A673 (cell line): ENCODE measurements at regions not wholly inside any gene's neighbourhood (a gene's known extent, or its start where the extent isn't known, plus 50 kb on each side); places are given as distances from the start of the nearest gene placed in this dataset.

ENCODE experiments used
- BruUV-seq: library from RNA; stranded (reverse); fragments of 400-500 nt; replicated peaks from 2 replicates; lab custom pipeline; 2021; lab: Mats Ljungman, UMichigan
- CTCF ChIA-PET: fragments of 300-600 bp; sonication (Branson Sonifier 250); formaldehyde crosslinking; loops from one replicate; lab custom pipeline; 2022; ENCODE audit warnings: antibody characterized with exemption; lab: Charles Lee
- POLR2A ChIA-PET: fragments of 300-600 bp; sonication (Branson Sonifier 250); formaldehyde crosslinking; loops from one replicate; lab custom pipeline; 2022; ENCODE audit warnings: antibody characterized with exemption; ENCODE audit not compliant: low non-redundant PET; lab: Charles Lee
- DNase-seq: peaks from one replicate; pipeline ENCODE4 v3.0.0-alpha.2; 2015; ENCODE audit warnings: low spot score
- H3K27ac ChIP-seq: fragments of 200-600 bp; sonication (generic); 2 replicates; pipeline ENCODE4 v1.5.1; 2016; ENCODE audit warnings: mixed run types, low read depth, mild to moderate bottlenecking, mixed read lengths, antibody characterized with exemption, low read length; ENCODE audit not compliant: poor library complexity, severe bottlenecking
- H3K27me3 ChIP-seq: fragments of 200-600 bp; sonication (generic); replicated peaks from 2 replicates; pipeline ENCODE4 v1.6.1; 2017; ENCODE audit warnings: mixed run types, low read depth, mild to moderate bottlenecking, mixed read lengths, antibody characterized with exemption, low read length; ENCODE audit not compliant: insufficient read depth, poor library complexity
- H3K36me3 ChIP-seq: fragments of 200-600 bp; sonication (generic); 2 replicates; pipeline ENCODE4 v1.6.1; 2016; ENCODE audit warnings: mixed run types, mild to moderate bottlenecking, mixed read lengths, antibody characterized with exemption, low read length; ENCODE audit not compliant: insufficient read depth, poor library complexity, severe bottlenecking
- H3K4me1 ChIP-seq: fragments of 200-600 bp; sonication (generic); 2 replicates; pipeline ENCODE4 v1.6.1; 2017; ENCODE audit warnings: mixed run types, mild to moderate bottlenecking, mixed read lengths, antibody characterized with exemption, low read length; ENCODE audit not compliant: insufficient read depth, poor library complexity, severe bottlenecking
- H3K4me3 ChIP-seq: fragments of 200-600 bp; sonication (generic); 2 replicates; pipeline ENCODE4 v1.5.1; 2016; ENCODE audit warnings: low read depth, mixed run types, mild to moderate bottlenecking, mixed read lengths, low read length; ENCODE audit not compliant: poor library complexity, severe bottlenecking
- H3K9me3 ChIP-seq: fragments of 200-600 bp; sonication (generic); 2 replicates; pipeline ENCODE4 v1.6.1; 2016; ENCODE audit warnings: mixed run types, low read depth, mild to moderate bottlenecking, mixed read lengths, antibody characterized with exemption, low read length; ENCODE audit not compliant: poor library complexity, severe bottlenecking
- EZH2 ChIP-seq: fragments of 200-600 bp; sonication (generic); IDR thresholded peaks from 2 replicates; pipeline ENCODE4 v1.6.1; 2017; ENCODE audit warnings: borderline replicate concordance, low read depth, mild to moderate bottlenecking, mixed read lengths, antibody characterized with exemption, low read length; ENCODE audit not compliant: poor library complexity, severe bottlenecking
- intact Hi-C: fragments of 100-400 bp; cut with micrococcal nuclease; formaldehyde crosslinking; loops from one replicate; pipeline ENCODE4 v1.10.0; 2022; ENCODE audit not compliant: unreplicated experiment
- TF ChIP-seq, protein P1 (sequence below): fragments of 300-800, 200-600 bp; sonication (generic); conservative IDR thresholded peaks from 2 replicates; pipeline ENCODE4 v1.5.1; 2017; ENCODE audit warnings: low read depth, mild to moderate bottlenecking, antibody characterized with exemption, low read length, moderate library complexity, mixed read lengths

DNA sequence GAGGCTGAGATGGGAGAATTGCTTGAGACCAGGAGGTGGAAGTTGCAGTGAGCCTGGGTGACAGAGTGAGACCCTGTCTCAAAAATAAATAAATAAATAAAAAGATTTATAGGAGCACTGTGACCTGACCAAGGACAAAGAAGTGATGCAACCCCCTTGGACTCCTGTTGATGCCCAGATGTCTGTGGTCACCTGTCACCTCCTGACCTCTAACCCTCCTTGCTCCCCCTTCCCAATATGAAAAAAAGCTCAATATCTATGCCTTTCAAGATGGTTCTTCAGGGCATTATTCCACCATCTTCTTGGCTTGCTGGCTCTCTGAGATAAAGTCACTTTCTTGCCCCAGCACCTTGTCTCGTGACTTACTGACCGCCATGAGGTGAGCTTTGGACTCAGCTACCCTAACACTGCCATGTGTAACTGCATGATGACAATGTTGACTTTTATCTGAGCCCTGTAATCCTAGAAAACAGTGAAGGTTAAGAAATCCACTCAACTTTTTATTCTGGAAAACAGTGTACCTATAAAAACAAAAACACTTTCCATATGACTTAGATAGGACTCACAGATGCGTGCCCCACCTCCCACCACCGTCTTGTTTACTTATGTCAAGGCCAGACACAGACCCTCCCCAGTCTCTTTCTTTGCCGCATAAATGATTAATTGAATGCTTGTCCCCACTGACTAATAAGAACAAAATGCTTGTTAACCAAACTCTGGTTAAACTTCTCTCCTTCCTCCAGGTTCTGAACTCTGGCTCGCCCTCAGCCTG lies 360.5 kb downstream of the BUD13 start:
- TF ChIP-seq, protein P1, sequence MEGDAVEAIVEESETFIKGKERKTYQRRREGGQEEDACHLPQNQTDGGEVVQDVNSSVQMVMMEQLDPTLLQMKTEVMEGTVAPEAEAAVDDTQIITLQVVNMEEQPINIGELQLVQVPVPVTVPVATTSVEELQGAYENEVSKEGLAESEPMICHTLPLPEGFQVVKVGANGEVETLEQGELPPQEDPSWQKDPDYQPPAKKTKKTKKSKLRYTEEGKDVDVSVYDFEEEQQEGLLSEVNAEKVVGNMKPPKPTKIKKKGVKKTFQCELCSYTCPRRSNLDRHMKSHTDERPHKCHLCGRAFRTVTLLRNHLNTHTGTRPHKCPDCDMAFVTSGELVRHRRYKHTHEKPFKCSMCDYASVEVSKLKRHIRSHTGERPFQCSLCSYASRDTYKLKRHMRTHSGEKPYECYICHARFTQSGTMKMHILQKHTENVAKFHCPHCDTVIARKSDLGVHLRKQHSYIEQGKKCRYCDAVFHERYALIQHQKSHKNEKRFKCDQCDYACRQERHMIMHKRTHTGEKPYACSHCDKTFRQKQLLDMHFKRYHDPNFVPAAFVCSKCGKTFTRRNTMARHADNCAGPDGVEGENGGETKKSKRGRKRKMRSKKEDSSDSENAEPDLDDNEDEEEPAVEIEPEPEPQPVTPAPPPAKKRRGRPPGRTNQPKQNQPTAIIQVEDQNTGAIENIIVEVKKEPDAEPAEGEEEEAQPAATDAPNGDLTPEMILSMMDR = no peak
- no peak for TF ChIP-seq EZH2
- no peak overlapping the region for H3K4me3 ChIP-seq
- H3K4me1 ChIP-seq = no peaks in the 10 kb centered on the region
- peaks cover 7% of the 10 kb centered on the region for H3K27me3 ChIP-seq
- no peak for DNase-seq
- H3K36me3 ChIP-seq = no peaks in the 10 kb centered on the region
- POLR2A ChIA-PET = no interaction called here
- intact Hi-C loops = no loop called here
- BruUV-seq = no TSS peak
- H3K27ac ChIP-seq = no peak overlapping the region
- no peaks in the 10 kb centered on the region for H3K9me3 ChIP-seq
- CTCF ChIA-PET = no interaction called here

DNA sequence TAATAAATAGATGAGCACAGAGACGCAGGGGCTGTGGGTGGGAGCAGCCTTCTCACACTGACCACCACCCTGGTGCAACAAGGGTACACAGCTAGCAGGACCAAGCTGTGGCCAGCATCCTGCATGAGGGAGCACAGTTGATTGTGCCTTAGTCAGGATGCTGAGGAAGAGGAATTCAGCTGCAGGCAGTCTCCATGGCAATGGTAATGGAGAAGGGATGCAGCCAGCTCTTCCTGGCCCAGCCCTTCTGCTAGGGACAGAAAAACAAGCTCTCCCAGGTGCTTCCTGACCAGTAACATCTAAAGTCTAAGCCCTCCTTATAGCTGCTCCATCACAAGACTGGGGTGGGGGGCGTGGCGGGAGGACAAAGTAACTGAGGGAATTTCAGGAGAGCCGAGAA lies 363.5 kb downstream of the BUD13 start:
- no peaks in the 10 kb centered on the region for H3K9me3 ChIP-seq
- no peak overlapping the region for H3K27ac ChIP-seq
- ChIA-PET CTCF (no interaction called here), POLR2A (no interaction called here)
- DNase-seq = no peak
- H3K4me1 ChIP-seq = no peaks in the 10 kb centered on the region
- no peaks in the 10 kb centered on the region for H3K36me3 ChIP-seq
- intact Hi-C loops = no loop called here
- TF ChIP-seq EZH2 = no peak
- TF ChIP-seq, protein P1 = no peak
- no peak overlapping the region for H3K4me3 ChIP-seq
- BruUV-seq = no TSS peak
- H3K27me3 ChIP-seq = peaks cover 7% of the 10 kb centered on the region

DNA sequence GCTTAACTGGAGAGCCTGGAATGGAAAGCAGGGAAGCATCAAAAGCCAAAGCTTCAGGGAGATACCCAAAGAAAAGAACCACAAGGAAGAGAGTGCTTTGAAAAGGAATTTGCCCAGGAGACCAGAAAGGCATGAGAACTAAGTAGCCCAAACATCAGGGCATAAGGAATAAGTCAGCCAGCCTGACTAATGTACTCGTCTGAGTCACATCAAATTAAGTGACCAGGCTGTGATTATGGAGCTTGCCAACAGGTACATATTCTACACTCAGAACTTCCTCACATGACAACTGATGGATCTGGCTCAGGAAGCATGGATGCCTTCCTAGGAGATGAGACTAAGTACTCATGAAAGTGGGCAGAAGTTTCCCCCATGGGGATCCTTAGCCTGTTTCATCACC lies 366.7 kb downstream of the BUD13 start:
- Histone ChIP-seq H3K4me3 (no peak overlapping the region), H3K9me3 (no peaks in the 10 kb centered on the region), H3K27me3 (peaks cover 15% of the 10 kb centered on the region), H3K36me3 (no peaks in the 10 kb centered on the region), H3K27ac (no peak overlapping the region), H3K4me1 (no peaks in the 10 kb centered on the region)
- CTCF ChIA-PET = no interaction called here
- no peak for TF ChIP-seq EZH2
- TF ChIP-seq, protein P1 = no peak
- DNase-seq = no peak
- POLR2A ChIA-PET = no interaction called here
- BruUV-seq = no TSS peak
- intact Hi-C loops = no loop called here
